GM21526 (cell line): ENCODE measurements at regions not wholly inside any gene's neighbourhood (a gene's known extent, or its start where the extent isn't known, plus 50 kb on each side); places are given as distances from the start of the nearest gene placed in this dataset.
A peak's percentile ranks its signal among the peaks of the same experiment; 100 is the strongest.

Experiments
- ATAC-seq: cut with Tn5 transposase; IDR thresholded peaks from one replicate; pipeline ENCODE4 v1.9.1; 2021; ENCODE audit warnings: moderate library complexity; ENCODE audit not compliant: unreplicated experiment, low FRiP score

- ATAC-seq: no peak
Observed at GRCh38 chr3:31404871-31405270, 127.9 kb upstream of the STT3B start.

DNA sequence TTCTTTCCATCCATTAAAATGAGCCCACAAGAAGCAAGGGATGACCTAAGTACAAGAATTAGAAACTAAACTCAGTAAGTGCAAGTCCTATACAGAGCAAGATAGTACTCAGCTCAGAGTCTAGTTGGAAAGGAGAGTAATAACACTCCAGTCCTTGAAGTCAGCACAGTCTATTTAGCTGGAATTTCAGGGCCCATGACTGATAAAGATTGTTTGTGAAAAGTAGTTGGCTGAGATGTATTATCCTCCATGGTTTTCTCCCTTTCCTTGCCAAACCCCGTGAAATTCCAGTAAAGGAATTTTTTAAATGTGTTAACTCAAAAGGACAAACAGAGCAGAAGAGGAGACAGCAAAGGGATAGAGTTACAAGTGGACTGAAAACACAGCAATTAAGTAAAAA lies 127.2 kb upstream of the STT3B start:
- ATAC-seq: no peak

GRCh38 chr3:31406896-31407295 lies 125.8 kb upstream of the STT3B start:
- ATAC-seq: no peak

DNA sequence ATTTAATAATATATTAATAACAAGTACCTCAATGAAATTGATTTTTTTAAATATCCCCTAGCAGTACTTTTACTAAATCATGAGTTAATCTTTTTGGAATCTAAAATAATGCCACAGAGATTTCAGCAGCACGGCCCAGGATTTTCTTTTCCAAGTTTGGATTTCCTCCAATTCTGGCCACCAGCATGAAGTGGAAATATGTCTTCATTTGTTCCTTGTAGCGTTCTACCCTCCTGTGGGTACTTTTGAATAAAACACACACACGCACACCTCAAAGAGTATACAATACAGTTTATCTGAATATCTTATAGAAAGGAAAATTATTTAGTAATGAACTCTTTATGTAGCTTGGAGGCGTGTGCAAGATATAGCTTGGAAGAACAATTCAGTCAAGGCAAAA lies 125.1 kb upstream of the STT3B start:
- no peak for ATAC-seq

DNA sequence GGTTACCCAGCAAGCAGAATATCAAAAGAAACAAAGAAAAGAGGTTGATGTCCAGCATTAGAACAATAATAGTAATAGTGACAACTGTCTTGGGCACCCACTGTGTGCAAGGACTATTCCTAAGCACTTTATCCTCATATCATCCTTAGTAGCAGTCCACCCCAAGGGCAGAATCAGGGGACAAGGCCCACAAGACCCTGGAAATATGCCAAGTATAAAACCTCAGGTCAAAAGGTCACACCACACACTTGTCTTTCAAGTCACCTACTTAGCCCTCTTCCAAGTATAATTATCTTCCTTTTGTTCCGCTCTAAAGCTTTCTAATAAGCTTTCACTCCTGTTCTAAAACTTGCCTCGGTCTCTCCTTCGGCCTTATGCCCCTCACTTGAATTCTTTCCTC lies 124.0 kb upstream of the STT3B start:
- no peak for ATAC-seq

DNA sequence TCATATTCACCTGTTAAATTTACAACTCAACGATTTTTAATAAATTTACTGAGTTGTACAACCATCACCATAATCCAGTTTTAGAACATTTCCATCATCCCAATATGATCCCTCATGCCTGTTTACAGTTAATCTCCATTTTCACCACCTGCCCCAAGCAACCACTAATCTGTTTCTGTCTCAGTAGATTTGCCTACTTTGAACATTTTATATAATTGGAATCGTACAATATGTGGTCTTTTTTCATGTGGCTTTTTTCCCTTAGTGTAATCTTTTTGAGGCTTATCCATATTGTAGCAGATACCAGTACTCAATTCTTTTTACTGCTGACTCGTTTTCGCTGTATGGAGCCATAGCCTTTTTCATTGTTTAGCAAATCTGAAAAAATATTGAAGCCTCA lies 123.3 kb upstream of the STT3B start:
- ATAC-seq: no peak

DNA sequence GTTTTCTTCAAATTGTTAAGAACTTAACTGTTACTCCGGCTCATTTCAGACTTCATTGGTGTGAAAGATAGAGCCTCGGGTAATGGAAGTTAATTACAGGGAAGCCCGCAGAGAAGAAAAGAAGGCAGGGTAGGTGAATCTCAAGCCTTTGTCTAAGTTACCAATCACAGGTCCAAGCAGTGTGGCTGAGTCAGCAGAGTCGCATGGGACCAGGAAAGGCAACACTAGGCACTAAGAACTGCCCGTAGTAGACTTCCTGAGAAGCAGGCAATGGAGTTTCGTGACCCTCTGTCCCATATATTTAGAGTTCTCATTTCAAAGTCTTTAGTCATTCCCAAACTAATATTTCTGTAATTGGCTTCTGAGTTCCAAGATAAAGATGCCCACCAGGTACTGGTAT lies 122.9 kb upstream of the STT3B start:
- ATAC-seq: no peak

DNA sequence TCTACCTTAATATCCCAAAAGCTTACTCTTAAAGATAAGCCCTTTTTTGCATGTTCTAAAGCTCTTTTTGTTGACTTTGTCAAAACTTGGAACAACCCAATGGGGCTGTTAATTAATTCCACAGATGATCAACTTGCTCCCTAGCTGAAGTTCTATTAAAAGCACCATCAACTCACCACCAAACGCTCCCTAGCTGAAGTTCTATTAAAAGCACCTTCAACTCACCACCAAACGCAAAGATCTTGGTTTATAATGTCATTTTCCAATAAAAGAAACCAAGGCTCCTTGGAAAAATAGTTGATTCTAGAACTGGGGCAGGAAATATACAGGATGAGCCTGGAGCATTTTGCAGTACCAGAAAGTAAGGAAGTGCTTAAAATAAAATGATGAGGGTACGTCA lies 122.3 kb upstream of the STT3B start:
- ATAC-seq: no peak

DNA sequence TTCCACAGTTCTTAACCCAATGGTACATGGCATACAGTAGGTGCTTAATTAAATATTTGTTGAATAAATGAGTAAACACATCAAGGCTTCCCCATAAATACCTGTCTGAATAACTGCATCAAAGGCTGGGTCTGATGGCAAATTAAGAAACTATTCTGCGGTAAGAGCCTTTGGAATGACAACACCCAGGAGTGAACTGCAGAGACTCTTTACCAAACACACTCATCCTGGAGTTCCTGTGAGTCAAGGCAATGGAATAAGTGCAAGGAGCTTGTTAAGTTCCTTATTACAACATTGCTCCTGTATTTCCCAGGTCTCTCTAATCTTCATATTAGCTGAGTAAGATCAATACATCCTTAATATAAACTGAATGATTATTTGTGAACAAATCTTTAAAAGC lies 119.9 kb upstream of the STT3B start:
- ATAC-seq: no peak

GRCh38 chr3:31413515-31413914 lies 119.2 kb upstream of the STT3B start:
- ATAC-seq: no peak

- no peak for ATAC-seq
Observed at GRCh38 chr3:31416980-31417379, 115.7 kb upstream of the STT3B start.

DNA sequence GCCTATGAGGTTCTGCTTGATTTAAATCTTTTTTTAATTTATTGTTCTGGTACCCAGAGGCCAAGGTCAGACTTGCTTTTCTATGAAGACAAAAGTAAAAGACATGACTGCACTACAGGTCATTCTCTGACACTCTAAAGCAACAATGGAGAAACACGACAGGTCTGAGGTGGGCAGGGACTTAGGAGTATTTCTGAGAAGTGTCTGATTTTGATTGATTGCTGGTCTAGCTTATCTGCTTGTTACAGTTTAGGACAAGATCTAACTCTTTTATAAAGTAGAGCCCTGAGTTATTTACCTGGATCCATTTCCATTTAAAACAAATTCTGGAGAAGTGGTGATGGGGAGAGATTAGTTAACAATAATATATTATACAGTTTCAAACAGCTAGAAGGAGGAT lies 115.2 kb upstream of the STT3B start:
- ATAC-seq: no peak

- no peak for ATAC-seq
Observed at GRCh38 chr3:31420311-31420710, 112.4 kb upstream of the STT3B start.

GRCh38 chr3:31421314-31422048 lies 111.2 kb upstream of the STT3B start:
- peak; percentile 70 for ATAC-seq

- ATAC-seq: no peak
Observed at GRCh38 chr3:31422237-31422636, 110.5 kb upstream of the STT3B start.

GRCh38 chr3:31423482-31423881 lies 109.2 kb upstream of the STT3B start:
- ATAC-seq: no peak

GRCh38 chr3:31425401-31425800 lies 107.3 kb upstream of the STT3B start:
- ATAC-seq: no peak

GRCh38 chr3:31427623-31428022 lies 105.1 kb upstream of the STT3B start:
- ATAC-seq: no peak

DNA sequence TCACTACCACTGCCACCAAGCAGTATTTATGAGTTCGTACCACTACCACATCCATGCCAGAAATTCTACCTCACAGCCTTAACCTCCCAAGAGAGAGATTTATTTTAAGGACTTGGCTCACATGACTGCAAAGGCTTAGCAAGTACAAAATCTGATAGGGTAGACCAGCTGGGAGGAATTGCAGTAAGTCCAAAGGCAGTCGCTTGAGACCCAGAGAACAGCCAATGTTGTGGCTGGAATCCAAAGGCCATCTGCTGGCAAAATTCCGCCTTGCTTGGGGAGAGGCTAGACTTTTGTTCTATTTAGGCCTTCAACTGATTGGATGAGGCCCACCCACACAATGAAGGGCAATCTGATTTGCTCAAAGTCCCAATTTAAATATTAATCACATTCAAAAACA lies 101.4 kb upstream of the STT3B start:
- no peak for ATAC-seq

GRCh38 chr3:31432897-31433678 lies 99.6 kb upstream of the STT3B start:
- no peak for ATAC-seq

GRCh38 chr3:31433679-31433992 lies 99.1 kb upstream of the STT3B start:
- no peak for ATAC-seq

GRCh38 chr3:31434819-31435218 lies 97.9 kb upstream of the STT3B start:
- ATAC-seq: no peak
